Glomerular visceral epithelial cell (primary cell): ENCODE measurements at regions not wholly inside any gene's neighbourhood (a gene's known extent, or its start where the extent isn't known, plus 50 kb on each side); places are given as distances from the start of the nearest gene placed in this dataset.

Source experiments
- DNase-seq: peaks from one replicate; pipeline ENCODE4 v3.0.0-alpha.2; 2016; ENCODE audit errors: extremely low spot score

DNA sequence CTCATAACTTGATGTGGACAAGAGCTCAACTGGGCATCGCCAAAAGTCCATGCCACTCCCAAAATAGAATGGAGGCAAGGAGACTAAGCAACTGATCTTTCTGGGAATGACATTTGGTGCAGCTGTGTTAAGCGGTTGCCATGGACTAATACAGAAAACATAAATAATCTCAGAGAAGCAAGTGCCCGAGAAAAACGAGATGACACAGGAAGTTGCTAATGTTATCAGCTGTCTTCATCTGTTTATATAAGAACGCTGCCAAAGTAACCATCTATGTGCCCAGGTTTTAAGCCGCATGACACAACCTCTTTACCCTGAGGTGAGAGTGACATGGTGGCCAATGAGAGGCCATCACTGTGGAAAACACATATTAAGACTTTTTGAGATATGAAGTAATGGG, 54.9 kb upstream of the SACS start:
- peak; percentile 23 for DNase-seq

DNA sequence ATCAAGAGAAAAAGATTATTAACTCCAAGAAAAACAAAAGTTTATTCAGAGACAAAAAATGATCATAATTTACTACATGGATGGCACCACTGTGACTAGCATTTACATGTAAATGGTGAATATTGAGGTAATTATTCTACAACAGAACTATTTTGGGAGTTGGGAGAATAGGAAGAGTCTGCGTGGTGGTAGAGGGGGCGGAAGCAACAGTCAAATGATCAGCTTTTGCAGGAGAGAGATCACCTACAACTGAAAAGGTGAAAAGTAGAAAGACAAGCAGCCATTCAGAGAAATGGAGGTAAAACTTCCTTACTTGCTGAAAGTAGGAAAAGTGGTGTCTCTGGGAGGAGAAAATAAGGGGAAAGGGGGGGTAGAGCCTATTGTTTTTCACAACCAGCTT, 62.8 kb upstream of the SACS start:
- DNase-seq, result no peak

DNA sequence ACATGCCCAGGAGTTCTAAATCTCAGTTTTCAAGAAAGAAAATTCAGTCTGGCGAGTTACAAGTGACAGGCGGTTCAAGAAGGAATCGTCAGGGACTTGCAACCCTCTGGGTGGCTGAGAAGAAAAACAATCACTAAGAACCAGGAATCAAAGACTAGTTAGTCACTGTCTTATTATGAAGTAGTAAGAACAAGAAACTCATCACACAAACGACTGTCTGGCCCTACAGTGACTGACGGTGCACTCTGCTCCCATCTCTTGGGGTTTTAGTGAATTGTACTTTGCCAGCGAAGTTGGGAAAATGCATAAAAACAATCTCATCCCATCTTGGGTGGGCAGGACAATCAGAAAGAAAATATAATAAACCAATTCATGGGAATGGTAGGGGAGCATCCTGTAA, 63.7 kb upstream of the SACS start:
- no peak for DNase-seq

DNA sequence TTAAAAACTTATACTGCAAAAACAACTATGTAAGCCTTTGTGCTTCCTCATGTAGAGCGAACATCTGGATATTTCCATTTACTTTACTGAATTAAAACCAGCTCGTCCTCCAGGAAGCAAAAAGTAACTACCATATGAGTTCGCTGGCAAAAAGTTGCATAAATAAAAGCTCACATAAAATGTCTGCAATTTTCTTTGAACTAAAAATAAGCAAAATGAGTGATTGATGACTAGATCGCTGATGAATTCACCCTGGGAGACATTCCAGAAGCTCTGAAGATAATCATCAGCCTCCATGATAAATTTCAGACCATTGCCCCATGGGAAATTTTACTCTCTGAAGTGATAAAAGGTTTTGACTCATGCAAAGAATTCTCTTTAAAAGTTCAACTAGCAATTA, 67.3 kb upstream of the SACS start:
- DNase-seq, result peak; percentile 63

DNA sequence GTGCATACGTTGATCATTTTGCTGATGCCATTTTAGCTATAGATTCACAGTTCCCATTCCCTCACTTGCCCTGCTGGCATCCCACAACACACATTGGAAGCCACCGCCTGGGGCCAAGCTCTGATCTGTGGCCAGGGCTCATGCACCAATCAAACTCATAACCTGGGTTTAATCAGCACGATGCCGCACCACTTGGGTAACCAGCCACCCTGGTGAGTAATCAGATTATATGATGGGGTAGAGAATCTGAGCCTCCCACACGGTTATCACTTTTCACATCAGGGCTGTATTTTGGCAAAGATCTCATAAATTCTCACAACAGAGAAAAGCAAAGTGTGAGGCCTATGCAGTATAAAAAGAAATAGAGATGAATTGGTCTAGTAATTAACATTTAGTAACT, 66.0 kb upstream of the TNFRSF19 start:
- no peak for DNase-seq

DNA sequence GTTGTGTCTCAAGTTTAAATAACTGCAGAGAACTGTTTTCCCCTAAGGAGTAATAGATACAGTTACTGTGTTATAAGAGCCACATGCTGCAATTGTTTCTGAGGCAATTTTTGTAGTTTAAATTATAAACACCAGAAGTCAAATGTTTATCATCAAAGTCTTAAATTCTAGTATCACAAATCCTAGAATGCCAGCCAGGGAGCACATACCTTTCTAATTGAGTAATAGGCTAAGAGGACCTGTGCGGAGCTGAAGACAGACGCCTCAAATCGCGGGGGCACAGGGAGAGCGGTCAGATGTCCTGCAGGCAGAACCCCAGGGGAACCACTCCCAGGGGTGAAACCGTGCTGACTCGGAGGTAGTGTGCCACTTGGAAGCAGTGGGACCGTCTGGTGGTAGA, 65.2 kb upstream of the TNFRSF19 start:
- peak; percentile 64 for DNase-seq

DNA sequence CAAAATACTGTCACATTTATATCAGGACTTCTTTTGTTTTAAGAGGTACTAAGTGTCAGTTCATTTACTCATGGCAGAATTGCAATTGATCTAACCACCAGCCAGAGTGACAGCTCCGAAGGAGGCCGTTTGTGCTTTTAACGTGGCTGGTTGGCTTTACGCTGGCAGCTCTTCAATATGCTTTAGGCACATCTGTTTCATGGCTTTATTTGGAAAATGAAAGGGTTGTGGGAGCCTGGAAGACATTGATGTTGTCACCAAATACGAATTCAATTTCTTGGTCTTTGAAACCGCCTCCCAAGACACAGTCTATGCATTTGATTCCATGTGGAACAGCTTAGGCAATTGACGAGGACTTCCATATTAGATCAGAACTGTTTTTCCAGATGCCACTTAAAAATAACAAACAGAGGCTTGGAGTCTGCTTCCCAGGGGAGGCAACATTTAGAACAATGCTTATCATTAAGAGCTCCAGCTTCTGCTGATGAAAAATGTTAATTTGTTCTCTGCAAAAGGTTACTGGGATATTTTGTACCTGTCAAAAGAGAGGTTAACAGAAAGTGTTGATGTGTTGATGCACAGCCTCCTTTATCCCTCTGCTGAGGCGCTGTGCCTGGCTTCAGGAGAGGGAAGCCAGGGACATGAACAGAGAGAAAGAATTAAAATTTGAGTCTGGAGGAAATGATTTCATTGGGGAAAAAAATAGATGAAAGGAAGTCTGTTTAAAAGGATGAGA, 64.0 kb upstream of the TNFRSF19 start:
- peak; percentile 26 for DNase-seq

DNA sequence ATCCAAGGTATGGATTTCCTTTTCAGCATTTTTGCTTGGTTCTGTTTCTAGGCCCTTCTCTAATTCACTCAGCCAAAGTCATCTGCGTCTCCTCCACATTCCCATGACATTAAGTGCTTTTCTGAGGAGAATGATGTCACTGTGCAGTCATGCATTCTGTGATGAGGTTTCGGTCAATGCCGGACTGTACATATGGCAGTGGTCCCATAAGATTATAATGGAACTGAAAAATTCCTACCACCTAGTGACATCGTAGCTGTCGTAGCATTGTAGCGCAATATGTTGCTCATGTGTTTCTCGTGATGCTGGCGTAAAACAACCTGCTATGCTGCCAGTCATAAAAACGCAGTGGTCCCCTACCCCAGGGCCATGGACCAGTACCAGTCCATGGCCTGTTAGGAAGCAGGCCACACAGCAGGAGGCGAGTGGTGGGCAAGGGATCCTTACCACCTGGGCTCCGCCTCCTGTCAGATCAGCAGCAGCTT, 63.4 kb upstream of the TNFRSF19 start:
- DNase-seq, result peak; percentile 91

DNA sequence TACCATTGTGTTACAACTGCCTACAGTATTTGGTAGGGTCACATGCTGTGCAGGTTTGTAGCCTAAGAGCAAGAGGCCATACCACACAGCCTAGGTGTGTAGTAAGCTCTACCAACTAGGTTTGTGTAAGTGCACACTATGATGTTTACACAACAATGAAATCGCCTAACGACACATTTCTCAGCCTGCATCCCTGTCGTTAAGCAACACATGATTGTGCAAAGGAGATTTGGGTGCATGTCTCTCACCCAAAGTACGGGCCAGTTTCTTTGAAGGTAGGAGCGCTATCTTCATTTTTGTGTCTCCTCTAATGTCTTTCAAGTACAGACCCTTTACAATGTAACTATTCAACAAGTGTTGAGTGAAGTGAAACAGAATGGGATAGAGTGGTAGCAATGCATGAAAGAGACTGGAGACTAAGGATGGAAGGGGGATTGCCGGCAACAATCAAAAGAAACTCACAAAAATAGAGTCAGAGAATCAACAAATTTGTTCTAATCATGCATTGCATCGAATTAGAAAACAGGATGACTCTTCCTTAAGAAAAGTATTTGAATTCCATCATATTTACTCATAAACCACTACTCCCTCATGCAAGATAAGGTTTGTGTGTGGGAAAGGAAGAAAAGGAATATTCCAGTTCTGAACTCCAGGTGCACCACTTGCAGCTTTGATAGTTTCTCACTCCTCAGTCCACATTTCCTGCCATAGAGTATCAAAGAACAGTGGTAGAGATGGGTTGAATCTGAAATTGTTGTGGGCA, 60.2 kb upstream of the TNFRSF19 start:
- DNase-seq, result peak; percentile 67

DNA sequence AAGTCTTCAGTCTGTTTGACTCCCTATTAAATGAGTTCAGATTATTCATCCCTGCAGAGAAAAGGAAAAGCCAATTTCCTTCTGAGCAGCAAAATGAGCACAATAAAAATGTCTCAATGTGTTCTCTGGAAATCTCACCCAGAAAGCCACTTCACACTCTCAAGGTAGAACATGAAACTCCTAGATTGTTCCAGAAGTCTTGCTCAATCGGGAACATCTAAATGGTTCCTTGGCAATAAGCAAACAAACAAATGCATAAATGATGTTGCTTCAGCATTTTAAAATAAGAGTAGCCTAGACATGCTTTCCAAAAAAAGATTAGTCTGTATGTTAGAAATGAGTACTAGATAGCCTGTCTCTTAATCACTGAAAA, 59.7 kb upstream of the TNFRSF19 start:
- no peak for DNase-seq

DNA sequence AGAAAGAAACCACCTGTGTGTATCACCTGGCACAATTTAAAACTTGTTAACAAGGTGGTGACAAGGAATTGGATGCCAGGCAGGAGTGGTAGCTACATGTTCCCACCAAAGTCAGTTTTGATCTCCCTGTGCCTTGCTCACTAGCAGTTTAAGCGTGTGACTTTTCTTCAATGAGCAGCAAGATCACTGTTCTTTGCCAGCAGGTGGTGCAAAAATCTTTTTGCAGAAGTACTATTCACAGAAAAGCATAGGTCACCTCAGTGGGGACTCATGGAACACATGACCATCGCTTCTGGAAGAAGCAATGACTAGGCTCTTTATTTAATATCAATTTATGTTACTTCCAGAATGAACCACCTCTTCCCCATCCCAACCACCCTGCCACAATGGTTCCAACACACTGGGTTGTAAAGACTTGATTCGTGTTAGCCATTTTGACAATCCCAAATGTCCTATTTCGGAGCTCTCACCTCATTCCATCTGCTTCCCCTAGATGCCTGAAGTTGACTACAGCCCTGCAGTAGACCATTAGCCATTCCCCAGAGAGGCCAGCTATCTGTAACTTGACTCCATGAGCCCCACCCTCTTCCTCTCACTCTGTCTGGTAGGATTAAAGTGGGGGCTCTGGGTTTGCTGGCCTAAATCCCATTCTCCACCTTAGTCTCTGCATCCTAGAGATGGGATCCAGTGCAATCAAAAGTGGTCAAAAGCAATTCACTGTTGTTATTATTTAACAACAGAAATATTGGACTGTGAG, 59.1 kb upstream of the TNFRSF19 start:
- DNase-seq, result peak; percentile 41

DNA sequence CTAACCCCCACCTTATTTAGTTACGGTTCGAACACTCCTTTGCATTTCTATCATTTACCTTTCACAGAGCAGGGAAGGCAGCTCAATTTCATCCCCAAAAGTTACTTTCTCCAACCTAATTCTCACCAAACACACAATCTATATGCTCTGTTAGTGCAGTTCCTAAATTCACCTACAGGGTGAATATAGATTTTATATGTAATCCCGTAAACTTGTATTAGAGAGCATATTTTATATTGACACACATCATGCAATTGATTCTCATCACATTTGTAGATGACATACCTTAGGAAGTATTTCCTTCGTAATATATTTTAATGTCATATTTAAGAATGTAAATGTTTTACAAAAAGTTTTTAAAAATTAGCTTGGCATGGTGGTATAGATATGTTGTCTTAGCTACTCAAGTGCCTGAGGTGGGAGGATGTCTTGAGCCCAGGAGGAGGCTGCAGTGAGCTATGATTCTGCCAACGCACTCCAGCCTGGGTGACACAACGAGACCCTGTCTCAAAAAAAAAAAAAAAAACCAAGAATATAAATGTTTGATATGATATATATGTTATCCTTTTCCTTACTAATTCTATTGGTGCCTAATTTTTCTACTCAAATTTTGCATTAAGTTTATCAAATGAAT, 57.3 kb upstream of the TNFRSF19 start:
- no peak for DNase-seq

DNA sequence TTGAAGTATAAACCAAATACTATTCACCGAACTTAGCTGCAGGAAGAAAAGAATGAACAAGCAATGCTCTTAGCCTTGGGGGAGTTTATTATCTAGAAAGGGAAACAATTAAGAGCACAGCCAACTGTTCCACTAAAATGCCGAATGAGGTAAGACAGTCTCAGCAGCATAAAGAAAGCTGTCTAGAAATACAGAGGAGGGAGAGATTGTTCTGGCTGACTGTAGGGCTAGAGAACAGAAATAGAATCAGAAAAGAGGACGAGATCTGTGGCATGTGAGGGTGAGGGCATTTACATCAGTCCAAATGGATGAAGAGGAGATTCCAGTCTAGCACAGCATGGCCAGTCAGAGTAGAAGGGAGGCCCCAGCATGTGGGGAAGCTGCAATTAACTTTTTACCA, 56.8 kb upstream of the TNFRSF19 start:
- DNase-seq, result no peak

DNA sequence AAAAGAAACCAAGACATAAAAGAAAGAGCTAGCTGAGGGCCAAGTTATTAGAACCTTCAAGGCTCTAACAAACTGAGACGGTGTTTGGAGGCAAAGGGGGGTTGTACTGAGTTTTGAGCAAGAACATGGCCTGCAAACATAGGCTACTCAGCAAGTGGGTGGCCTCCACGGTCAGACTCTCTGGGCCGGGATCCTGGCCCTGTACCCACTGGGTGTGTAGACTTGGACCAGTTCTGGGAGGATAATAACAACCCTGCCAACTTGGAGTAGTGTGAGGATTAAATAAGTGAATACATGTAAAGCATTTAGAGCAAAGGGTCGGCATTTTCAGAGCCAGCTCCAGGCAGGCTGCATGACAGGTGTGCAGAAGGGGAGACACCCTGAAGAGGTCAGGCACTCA, 56.1 kb upstream of the TNFRSF19 start:
- DNase-seq, result no peak

DNA sequence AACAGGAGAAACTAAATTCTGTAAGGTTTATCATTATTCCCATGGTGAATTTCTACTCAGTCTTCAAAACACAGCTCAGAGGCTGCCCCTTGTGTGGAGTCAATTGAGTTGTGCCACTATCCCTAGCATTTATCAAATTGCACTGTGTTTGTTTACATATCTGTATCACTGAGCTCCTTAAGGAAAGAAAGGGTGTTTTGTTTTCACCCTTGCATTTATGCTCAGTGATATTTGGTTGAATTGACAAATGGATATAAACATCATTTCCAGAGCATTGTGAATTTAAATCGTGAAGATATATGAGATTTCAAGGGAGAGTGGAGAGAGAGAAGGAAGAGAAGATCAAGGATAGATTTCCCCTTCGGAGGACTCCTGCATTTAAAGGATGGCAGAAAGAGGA, 55.1 kb upstream of the TNFRSF19 start:
- DNase-seq, result no peak

DNA sequence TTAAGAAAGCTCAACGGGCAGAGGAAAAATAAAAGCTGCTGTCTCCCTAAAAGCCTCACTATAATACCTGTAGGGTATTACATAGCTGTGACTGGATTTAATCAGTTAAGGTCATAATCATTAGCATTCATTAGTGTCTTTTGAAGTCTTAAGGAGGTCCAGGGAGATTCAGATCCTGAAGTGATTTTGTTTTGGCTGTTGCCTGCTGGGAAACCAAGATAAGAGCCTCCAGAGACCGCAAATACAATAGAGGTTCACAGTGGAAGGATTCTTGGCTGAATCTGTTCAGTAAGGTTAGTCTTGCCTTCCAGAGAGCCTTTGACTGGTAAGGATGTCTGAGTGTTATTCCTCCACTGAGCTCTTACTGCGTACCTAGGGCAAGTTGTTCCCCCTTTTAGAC, 54.0 kb upstream of the TNFRSF19 start:
- DNase-seq, result no peak

DNA sequence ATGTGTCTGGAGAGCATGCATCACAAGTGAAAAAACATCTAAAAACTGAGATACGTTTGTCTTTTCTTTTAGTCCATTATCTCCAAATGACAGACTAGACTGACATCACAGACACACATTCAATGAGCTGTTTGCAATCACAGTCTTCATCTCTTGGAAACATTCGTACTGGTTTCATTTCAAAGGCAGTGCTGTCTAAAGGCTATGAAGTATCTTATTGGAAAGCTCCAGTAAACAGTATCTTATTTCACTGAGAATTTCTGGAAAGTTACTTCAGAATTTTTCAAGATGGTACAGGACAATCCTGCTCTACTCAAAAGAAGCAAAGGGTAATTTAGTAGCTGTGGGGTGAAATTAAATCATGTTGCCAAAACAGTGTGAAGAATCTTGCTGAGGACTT, 53.5 kb upstream of the TNFRSF19 start:
- no peak for DNase-seq

DNA sequence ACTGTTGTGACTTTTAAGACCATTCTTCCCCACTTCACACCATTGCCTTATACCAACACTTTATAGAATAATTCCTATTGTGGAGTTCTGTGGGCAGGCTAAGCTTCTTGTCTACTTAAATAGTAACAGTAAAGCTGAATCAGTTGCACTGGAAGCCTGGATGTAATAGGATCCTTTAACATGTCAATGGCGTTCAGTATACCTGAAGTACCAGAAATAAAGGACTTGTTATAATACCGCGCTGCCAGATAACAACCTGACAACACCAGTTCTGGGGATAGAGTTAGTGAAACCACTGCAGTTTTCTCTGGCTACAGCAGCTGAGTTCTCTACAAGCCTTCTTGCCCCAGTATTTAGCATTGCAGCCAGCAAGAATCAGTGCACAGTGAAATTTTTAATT, 52.0 kb upstream of the TNFRSF19 start:
- no peak for DNase-seq
